Smooth muscle cell (in vitro differentiated cells): ENCODE measurements at regions not wholly inside any gene's neighbourhood (a gene's known extent, or its start where the extent isn't known, plus 50 kb on each side); places are given as distances from the start of the nearest gene placed in this dataset.

Experiments used
- DNase-seq: peaks from one replicate; lab custom pipeline; 2025; ENCODE audit not compliant: unreplicated experiment; lab: John Stamatoyannopoulos, UW
- H2AFZ ChIP-seq: fragments of 200-600 bp; sonication (generic); 2 replicates; pipeline ENCODE4 v1.6.0; 2016; ENCODE audit warnings: antibody characterized with exemption, low read depth, mild to moderate bottlenecking
- H3F3A ChIP-seq: fragments of 200-600 bp; sonication (generic); 2 replicates; pipeline ENCODE4 v1.6.0; 2017; ENCODE audit warnings: antibody characterized with exemption, low read depth
- H3K27ac ChIP-seq: fragments of 200-600 bp; sonication (generic); 2 replicates; pipeline ENCODE4 v1.5.1; 2016; ENCODE audit warnings: low read depth, mild to moderate bottlenecking
- H3K27me3 ChIP-seq: fragments of 200-600 bp; sonication (generic); 2 replicates; pipeline ENCODE4 v1.6.1; 2016; ENCODE audit warnings: low read depth, mild to moderate bottlenecking
- H3K36me3 ChIP-seq: fragments of 200-600 bp; sonication (generic); 2 replicates; pipeline ENCODE4 v1.5.1; 2016; ENCODE audit warnings: low read depth
- H3K4me1 ChIP-seq: fragments of 200-600 bp; sonication (generic); 2 replicates; pipeline ENCODE4 v1.5.1; 2016; ENCODE audit warnings: low read depth
- H3K4me2 ChIP-seq: fragments of 200-600 bp; sonication (generic); 2 replicates; pipeline ENCODE4 v1.6.0; 2016; ENCODE audit warnings: mild to moderate bottlenecking
- H3K4me3 ChIP-seq: fragments of 200-600 bp; sonication (generic); 2 replicates; pipeline ENCODE4 v1.5.1; 2016; ENCODE audit warnings: mild to moderate bottlenecking
- H3K79me2 ChIP-seq: fragments of 200-600 bp; sonication (generic); 2 replicates; pipeline ENCODE4 v1.6.0; 2016; ENCODE audit warnings: low read depth, mild to moderate bottlenecking
- H3K9ac ChIP-seq: fragments of 200-600 bp; sonication (generic); 2 replicates; pipeline ENCODE4 v1.6.0; 2016; ENCODE audit warnings: low read depth
- H3K9me3 ChIP-seq: fragments of 200-600 bp; sonication (generic); replicated peaks from 2 replicates; pipeline ENCODE4 v1.5.1; 2016; ENCODE audit warnings: low read depth
- H4K20me1 ChIP-seq: fragments of 200-600 bp; sonication (generic); 2 replicates; pipeline ENCODE4 v1.6.0; 2016; ENCODE audit warnings: low read depth
- CTCF ChIP-seq: fragments of 200-600 bp; sonication (generic); IDR thresholded peaks from 2 replicates; pipeline ENCODE4 v1.5.1; 2017; ENCODE audit warnings: borderline replicate concordance, mild to moderate bottlenecking, antibody characterized with exemption; ENCODE audit not compliant: insufficient read depth, poor library complexity, severe bottlenecking
- WGBS: methylation state at CpG from one replicate; pipeline ENCODE4 v1.1.7; 2016; ENCODE audit warnings: low lambda C conversion rate; 5-methylcytosine and 5-hydroxymethylcytosine counted together

GRCh38 chr18:79625924-79626561, 53.6 kb upstream of the CTDP1 start:
- Histone ChIP-seq H4K20me1 (no peaks in the 10 kb centered on the region), H3K79me2 (no peaks in the 10 kb centered on the region), H3K36me3 (no peaks in the 10 kb centered on the region), H3K27me3 (no peaks in the 10 kb centered on the region), H3K4me2 (no peak overlapping the region), H3K9me3 (no peaks in the 10 kb centered on the region), H3K4me1 (no peaks in the 10 kb centered on the region), H3F3A (no peaks in the 10 kb centered on the region), H3K9ac (no peak overlapping the region), H3K27ac (no peak overlapping the region), H3K4me3 (no peak overlapping the region), H2AFZ (no peak overlapping the region)
- no peak for TF ChIP-seq CTCF
- 95% methylated on average over 26 of the region's 26 CpGs for WGBS
- no peak for DNase-seq

DNA sequence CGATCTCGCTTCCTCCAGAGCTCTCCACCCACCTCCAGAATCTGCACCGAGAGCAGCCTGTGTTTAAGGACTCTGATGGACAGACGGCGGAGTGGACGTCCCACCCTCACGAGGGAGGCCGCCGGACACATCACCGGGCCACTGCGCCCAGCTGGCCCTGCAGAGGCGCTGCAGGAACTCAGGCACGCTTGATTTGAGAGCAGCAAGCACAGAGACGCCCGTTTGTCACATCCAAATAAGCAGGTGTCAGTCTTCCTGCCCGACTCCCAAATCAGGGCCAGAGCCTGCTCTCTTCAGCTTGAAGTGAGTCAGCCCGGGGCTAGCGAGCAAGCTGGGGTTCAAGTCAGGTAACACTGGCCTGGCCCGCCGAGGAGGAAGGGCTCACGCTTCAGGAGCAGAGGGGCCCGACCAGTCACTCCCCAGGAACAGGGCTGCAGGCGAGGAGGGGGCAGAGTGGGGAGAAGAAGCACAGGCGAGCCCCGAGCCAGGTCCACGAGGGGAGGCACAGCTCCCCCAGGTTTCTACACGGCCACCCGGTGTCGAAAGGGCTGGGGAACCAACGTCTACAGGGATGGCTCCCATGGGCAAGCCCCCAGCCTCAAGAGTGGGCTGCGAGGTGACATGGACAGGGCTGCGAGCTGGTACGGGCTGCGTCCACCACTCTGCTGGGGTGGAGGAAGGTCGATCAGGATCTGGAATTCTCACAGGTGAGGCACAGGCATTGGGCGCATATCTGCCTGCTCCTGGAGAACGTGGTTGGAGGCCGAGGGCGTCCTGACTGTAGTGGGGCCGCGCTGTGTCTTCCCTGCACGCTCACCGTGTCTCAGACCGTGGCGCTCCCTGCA, 52.5 kb upstream of the CTDP1 start:
- Histone ChIP-seq H3K4me2 (no peak overlapping the region), H3K79me2 (no peaks in the 10 kb centered on the region), H3K27me3 (no peaks in the 10 kb centered on the region), H3K4me1 (no peaks in the 10 kb centered on the region), H3K36me3 (no peaks in the 10 kb centered on the region), H3K4me3 (no peak overlapping the region), H3K27ac (no peak overlapping the region), H3F3A (no peaks in the 10 kb centered on the region), H2AFZ (no peak overlapping the region), H4K20me1 (no peaks in the 10 kb centered on the region), H3K9me3 (no peaks in the 10 kb centered on the region), H3K9ac (no peak overlapping the region)
- no peak for DNase-seq
- 94% methylated on average over 45 of the region's 45 CpGs for WGBS
- no peak for TF ChIP-seq CTCF

DNA sequence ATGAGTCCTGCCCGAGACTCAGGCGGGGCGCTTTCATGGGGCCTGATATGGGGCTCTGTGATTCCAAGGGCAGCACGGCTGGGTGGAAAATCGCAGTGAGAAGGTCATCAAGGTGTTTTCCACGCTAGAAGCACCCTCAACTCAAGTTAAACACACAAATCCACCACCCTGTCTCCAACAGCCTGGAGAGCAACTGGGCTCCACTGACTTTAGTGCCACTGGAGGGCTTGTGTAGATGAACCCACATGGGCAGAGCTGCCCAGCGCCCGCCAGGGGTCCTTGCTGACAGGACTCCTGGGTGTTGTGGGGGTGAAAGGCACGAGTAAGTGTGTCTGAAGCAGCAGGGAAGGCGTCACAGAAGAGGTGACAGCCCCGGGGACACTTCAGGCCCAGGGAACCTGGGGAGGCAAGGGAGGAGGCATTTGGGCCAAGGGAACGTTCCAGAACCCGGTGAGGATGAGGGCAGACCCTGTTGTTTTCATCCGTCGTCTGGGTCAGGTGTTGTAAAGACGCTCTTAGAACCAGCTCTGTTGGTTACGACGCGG, 51.8 kb upstream of the CTDP1 start:
- Histone ChIP-seq H3K4me2 (no peak overlapping the region), H2AFZ (no peak overlapping the region), H3K4me3 (no peak overlapping the region), H3K9ac (no peak overlapping the region), H3F3A (no peaks in the 10 kb centered on the region), H4K20me1 (no peaks in the 10 kb centered on the region), H3K79me2 (no peaks in the 10 kb centered on the region), H3K27ac (no peak overlapping the region), H3K4me1 (no peaks in the 10 kb centered on the region), H3K9me3 (no peaks in the 10 kb centered on the region), H3K27me3 (no peaks in the 10 kb centered on the region), H3K36me3 (no peaks in the 10 kb centered on the region)
- TF ChIP-seq CTCF, result no peak
- DNase-seq, result no peak
- 93% methylated on average over 19 of the region's 19 CpGs for WGBS
